SK-N-SH treated with all-trans-retinoic acid at 6 μM for 48 hours (cell line): ENCODE measurements at regions not wholly inside any gene's neighbourhood (a gene's known extent, or its start where the extent isn't known, plus 50 kb on each side); places are given as distances from the start of the nearest gene placed in this dataset.

Source experiments
- ATAC-seq: fragments of 200-7000 bp; cut with Tn5 transposase; 3 replicates; pipeline ENCODE4 v1.9.1; 2020; ENCODE audit warnings: mild to moderate bottlenecking, moderate library complexity
- ARNTL ChIP-seq: fragments of 450-650 bp; formaldehyde crosslinking; IDR thresholded peaks from 2 replicates; pipeline ENCODE4 v1.5.0; 2020; ENCODE audit warnings: low read depth, mild to moderate bottlenecking, moderate library complexity, borderline replicate concordance
- BACH2 ChIP-seq: fragments of 250-450 bp; sonication (Bioruptor Pico); IDR thresholded peaks from 2 replicates; pipeline ENCODE4 v1.9.0; 2021; ENCODE audit warnings: mild to moderate bottlenecking, borderline replicate concordance
- CREB5 ChIP-seq: fragments of 250-450 bp; sonication (Bioruptor Pico); IDR thresholded peaks from 2 replicates; pipeline ENCODE4 v1.5.1; 2020; ENCODE audit warnings: low read depth, mild to moderate bottlenecking, moderate library complexity
- CSDC2 ChIP-seq: fragments of 250-450 bp; sonication (Bioruptor Pico); IDR thresholded peaks from 2 replicates; pipeline ENCODE4 v1.5.0; 2020; ENCODE audit warnings: mild to moderate bottlenecking, moderate library complexity
- ESRRG ChIP-seq: fragments of 250-450 bp; sonication (Bioruptor Pico); IDR thresholded peaks from 2 replicates; pipeline ENCODE4 v1.6.1; 2021; ENCODE audit warnings: mild to moderate bottlenecking
- GLIS3 ChIP-seq: fragments of 250-450 bp; sonication (Bioruptor Pico); IDR thresholded peaks from 2 replicates; pipeline ENCODE4 v1.5.0; 2020; ENCODE audit warnings: mild to moderate bottlenecking, moderate library complexity
- ISL1 ChIP-seq: fragments of 250-450 bp; sonication (Bioruptor Pico); IDR thresholded peaks from 2 replicates; pipeline ENCODE4 v2.1.2; 2022; ENCODE audit warnings: mild to moderate bottlenecking, moderate library complexity
- OSR1 ChIP-seq: fragments of 250-450 bp; sonication (Bioruptor Pico); IDR thresholded peaks from 2 replicates; pipeline ENCODE4 v1.8.0; 2022; ENCODE audit warnings: moderate library complexity, mild to moderate bottlenecking, inconsistent platforms
- PATZ1 ChIP-seq: fragments of 250-450 bp; sonication (Bioruptor Pico); IDR thresholded peaks from 2 replicates; pipeline ENCODE4 v1.8.0; 2020; ENCODE audit warnings: mild to moderate bottlenecking, moderate library complexity, borderline replicate concordance
- POU6F1 ChIP-seq: fragments of 250-450 bp; sonication (Bioruptor Pico); IDR thresholded peaks from 2 replicates; pipeline ENCODE4 v1.8.0; 2021; ENCODE audit warnings: low read depth, mild to moderate bottlenecking, moderate library complexity, borderline replicate concordance
- RARB ChIP-seq: fragments of 250-450 bp; sonication (Bioruptor Pico); IDR thresholded peaks from 2 replicates; pipeline ENCODE4 v1.8.0; 2021; ENCODE audit warnings: mild to moderate bottlenecking, moderate library complexity
- SNAI2 ChIP-seq: fragments of 250-450 bp; sonication (Bioruptor Pico); IDR thresholded peaks from 2 replicates; pipeline ENCODE4 v1.5.0; 2020; ENCODE audit warnings: mild to moderate bottlenecking, moderate library complexity
- TCF4 ChIP-seq: fragments of 250-450 bp; sonication (Bioruptor Pico); IDR thresholded peaks from 2 replicates; pipeline ENCODE4 v1.8.0; 2021; ENCODE audit warnings: mild to moderate bottlenecking, moderate library complexity, borderline replicate concordance
- TOX ChIP-seq: fragments of 250-450 bp; sonication (Bioruptor Pico); IDR thresholded peaks from 2 replicates; pipeline ENCODE4 v1.8.0; 2021; ENCODE audit warnings: mild to moderate bottlenecking, moderate library complexity, borderline replicate concordance
- TSHZ2 ChIP-seq: fragments of 250-450 bp; sonication (Bioruptor Pico); IDR thresholded peaks from 2 replicates; pipeline ENCODE4 v1.5.0; 2020; ENCODE audit warnings: mild to moderate bottlenecking, moderate library complexity
- ZC3H10 ChIP-seq: fragments of 250-450 bp; sonication (Bioruptor Pico); IDR thresholded peaks from 2 replicates; pipeline ENCODE4 v1.5.1; 2021; ENCODE audit warnings: mild to moderate bottlenecking, moderate library complexity
- ZFP3 ChIP-seq: fragments of 250-450 bp; sonication (Bioruptor Pico); IDR thresholded peaks from 2 replicates; pipeline ENCODE4 v1.5.0; 2020; ENCODE audit warnings: mild to moderate bottlenecking, moderate library complexity
- ZFP30 ChIP-seq: fragments of 450-650 bp; formaldehyde crosslinking; IDR thresholded peaks from 2 replicates; pipeline ENCODE4 v1.5.0; 2022; ENCODE audit warnings: mild to moderate bottlenecking, moderate library complexity
- ZNF565 ChIP-seq: fragments of 450-650 bp; formaldehyde crosslinking; conservative IDR thresholded peaks from 2 replicates; pipeline ENCODE4 v1.5.0; 2020; ENCODE audit warnings: low read depth, mild to moderate bottlenecking, moderate library complexity

- TF ChIP-seq GLIS3 (CRISPR knock-in tag) (no peak), CSDC2 (CRISPR knock-in tag) (no peak)
Measured at GRCh38 chr6:168953461-168953860, 300.2 kb downstream of the THBS2 start (continued).

GRCh38 chr6:168951217-168951616 is 302.4 kb downstream of the THBS2 start:
- ATAC-seq, result no peak
- TF ChIP-seq SNAI2 (CRISPR knock-in tag) (no peak), ESRRG (CRISPR knock-in tag) (no peak), ZC3H10 (CRISPR knock-in tag) (no peak), GLIS3 (CRISPR knock-in tag) (no peak)

- ATAC-seq, result no peak
- TF ChIP-seq BACH2 (CRISPR knock-in tag) (no peak), ISL1 (CRISPR knock-in tag) (no peak), ZFP3 (CRISPR knock-in tag) (no peak), TSHZ2 (CRISPR knock-in tag) (no peak), ZC3H10 (CRISPR knock-in tag) (no peak), OSR1 (CRISPR knock-in tag) (no peak), CREB5 (CRISPR knock-in tag) (no peak), TCF4 (CRISPR knock-in tag) (no peak), TOX (CRISPR knock-in tag) (no peak)
Measured at GRCh38 chr6:168950858-168951214, 302.8 kb downstream of the THBS2 start.

- TF ChIP-seq ESRRG (CRISPR knock-in tag), result no peak
- TF ChIP-seq TOX (CRISPR knock-in tag), result no peak
- no peak for TF ChIP-seq ARNTL (CRISPR knock-in tag)
- TF ChIP-seq RARB, result no peak
- TF ChIP-seq ISL1 (CRISPR knock-in tag), result no peak
- no peak for TF ChIP-seq ZNF565 (CRISPR knock-in tag)
- TF ChIP-seq PATZ1 (CRISPR knock-in tag), result no peak
- TF ChIP-seq ZC3H10 (CRISPR knock-in tag), result no peak
- TF ChIP-seq, all 23 proteins: peak for 0
- ATAC-seq, result no peak
Measured at GRCh38 chr6:168949981-168950857, 303.4 kb downstream of the THBS2 start.

GRCh38 chr6:168948990-168949531 is 304.6 kb downstream of the THBS2 start:
- ATAC-seq, result no peak
- TF ChIP-seq ZNF565 (CRISPR knock-in tag), result no peak
- no peak for TF ChIP-seq BACH2 (CRISPR knock-in tag)
- TF ChIP-seq, all 23 proteins: peak for 0

- ATAC-seq, result no peak
- TF ChIP-seq POU6F1 (CRISPR knock-in tag), result no peak
- TF ChIP-seq TSHZ2 (CRISPR knock-in tag), result no peak
- TF ChIP-seq ZFP30 (CRISPR knock-in tag), result no peak
- TF ChIP-seq OSR1 (CRISPR knock-in tag), result no peak
- TF ChIP-seq ZNF565 (CRISPR knock-in tag), result no peak
- no peak for TF ChIP-seq GLIS3 (CRISPR knock-in tag)
- TF ChIP-seq ISL1 (CRISPR knock-in tag), result no peak
- TF ChIP-seq ZFP3 (CRISPR knock-in tag), result no peak
Measured at GRCh38 chr6:168948002-168948401, 305.6 kb downstream of the THBS2 start.
